HG02840 (cell line): ENCODE measurements at regions not wholly inside any gene's neighbourhood (a gene's known extent, or its start where the extent isn't known, plus 50 kb on each side); places are given as distances from the start of the nearest gene placed in this dataset.

Source experiments
- ATAC-seq: cut with Tn5 transposase; IDR thresholded peaks from one replicate; pipeline ENCODE4 v1.9.1; 2021; ENCODE audit warnings: mild to moderate bottlenecking, moderate library complexity, moderate number of reproducible peaks; ENCODE audit not compliant: unreplicated experiment, low FRiP score

- no peak for ATAC-seq
These were observed 323.7 kb upstream of the KLF6 start for GRCh38 chr10:4108693-4109092.

DNA sequence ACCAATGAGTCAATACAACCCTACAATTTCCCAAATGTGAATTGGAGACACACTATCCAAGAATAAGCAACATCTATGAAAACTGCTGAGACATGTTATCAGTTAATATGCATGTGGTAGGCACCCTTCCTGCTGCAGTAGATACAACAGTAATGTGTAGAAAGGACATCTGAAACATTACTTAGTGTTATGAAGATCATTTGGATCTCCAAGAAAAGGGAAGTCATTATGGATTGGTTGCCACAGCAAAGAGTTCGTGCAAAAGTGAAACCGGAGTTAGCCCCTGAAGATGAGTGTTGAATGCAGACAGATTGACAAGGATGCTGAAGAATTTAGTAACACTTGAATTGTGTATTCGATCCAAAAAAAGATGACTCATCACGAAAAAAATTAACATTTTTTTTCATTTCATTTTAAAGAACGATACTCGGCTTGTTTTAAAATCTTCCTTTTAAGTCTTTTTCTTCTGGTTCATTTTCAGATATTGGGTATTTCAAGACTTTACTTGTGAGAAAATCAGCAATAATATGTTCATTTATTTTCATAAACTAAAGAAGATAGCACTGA is 322.4 kb upstream of the KLF6 start:
- no peak for ATAC-seq

DNA sequence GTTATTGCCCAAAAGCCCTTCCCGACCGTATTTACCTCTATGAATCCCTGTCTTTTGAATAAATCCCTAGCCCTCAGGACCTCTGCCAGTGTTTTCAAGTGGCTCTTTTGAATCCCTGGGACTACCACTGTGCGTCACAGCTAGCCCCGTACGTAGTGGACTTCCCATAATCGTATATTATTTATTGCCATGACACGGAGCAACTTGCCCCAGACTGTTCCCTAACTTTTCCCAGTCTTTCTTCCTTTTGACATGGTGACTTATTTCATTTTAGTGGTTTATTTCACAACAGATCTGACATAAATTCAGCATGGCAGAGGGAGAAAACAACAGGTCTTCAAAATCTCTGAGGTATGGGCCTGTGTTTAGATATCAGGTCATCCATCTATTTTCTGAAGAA is 318.6 kb upstream of the KLF6 start:
- no peak for ATAC-seq

GRCh38 chr10:4102802-4103344 is 317.9 kb upstream of the KLF6 start:
- no peak for ATAC-seq

GRCh38 chr10:4101918-4102654 is 317.1 kb upstream of the KLF6 start:
- no peak for ATAC-seq

GRCh38 chr10:4100380-4100779 is 315.4 kb upstream of the KLF6 start:
- no peak for ATAC-seq

DNA sequence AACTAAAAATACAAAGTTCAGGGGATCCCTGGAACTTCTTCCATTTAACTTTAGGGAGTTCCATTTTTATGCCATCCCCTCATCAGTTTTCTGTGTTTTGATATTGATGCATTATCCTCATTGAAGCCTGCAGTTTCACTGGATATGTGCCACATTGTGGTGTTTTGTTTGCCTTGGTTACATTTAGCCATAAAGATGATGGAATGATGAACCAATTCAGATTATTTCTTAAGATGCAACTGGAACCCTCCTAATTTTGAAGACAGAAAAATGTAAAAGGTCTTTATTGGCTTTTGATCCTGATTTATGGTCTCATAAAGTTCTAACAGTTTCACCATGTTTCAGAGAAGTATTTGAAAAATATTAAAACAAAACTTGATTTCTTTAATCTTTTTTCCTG is 314.2 kb upstream of the KLF6 start:
- ATAC-seq, result no peak

- ATAC-seq, result no peak
These were observed 310.3 kb upstream of the KLF6 start for GRCh38 chr10:4095166-4095917.

GRCh38 chr10:4094751-4095150 is 309.7 kb upstream of the KLF6 start:
- ATAC-seq, result no peak

- no peak for ATAC-seq
These were observed 308.4 kb upstream of the KLF6 start for GRCh38 chr10:4093438-4093837.

- no peak for ATAC-seq
These were observed 303.5 kb upstream of the KLF6 start for GRCh38 chr10:4088354-4089066.

GRCh38 chr10:4086131-4086898 is 301.3 kb upstream of the KLF6 start:
- no peak for ATAC-seq

GRCh38 chr10:4083509-4084003 is 298.5 kb upstream of the KLF6 start:
- no peak for ATAC-seq

DNA sequence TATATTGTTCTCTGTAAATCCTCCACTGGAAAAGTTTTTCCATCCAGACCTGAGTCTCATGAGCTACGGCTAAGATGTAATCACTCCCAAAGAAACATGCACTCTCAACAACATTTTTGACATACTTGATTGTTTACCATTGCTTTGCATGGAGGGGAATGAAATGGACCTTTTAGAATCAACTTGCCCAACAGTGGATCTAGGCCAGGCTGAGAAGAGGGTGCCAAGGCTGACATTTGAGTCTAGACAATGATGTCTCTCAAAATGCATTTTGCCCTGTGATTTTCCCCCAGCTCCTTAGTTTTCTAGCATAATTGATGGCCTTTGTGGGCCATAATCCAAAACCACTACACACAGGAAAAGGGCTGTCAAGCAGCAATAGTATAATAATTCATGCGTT is 297.9 kb upstream of the KLF6 start:
- ATAC-seq, result no peak

DNA sequence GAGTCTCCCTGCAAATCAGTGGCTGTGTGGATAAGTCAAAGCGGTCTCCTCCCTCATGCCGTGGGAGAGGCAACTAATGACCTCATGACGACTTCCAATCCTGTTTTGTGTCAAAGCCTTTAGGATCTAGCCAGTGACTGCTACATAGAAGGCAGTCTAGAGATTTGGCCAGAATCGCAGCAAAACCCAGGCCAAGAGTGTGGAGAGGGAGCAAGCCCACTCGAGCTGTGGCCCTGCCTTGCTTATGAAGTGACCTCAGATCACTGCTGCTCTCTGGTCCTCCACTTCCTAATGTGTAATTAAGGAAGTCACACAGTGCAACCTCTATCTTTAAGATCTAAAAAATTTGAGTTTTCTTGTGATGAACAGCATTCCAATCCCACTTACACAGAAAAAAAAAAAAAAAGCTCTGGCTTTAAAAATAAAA is 296.7 kb upstream of the KLF6 start:
- no peak for ATAC-seq

- ATAC-seq, result no peak
These were observed 295.3 kb upstream of the KLF6 start for GRCh38 chr10:4080225-4080805.

DNA sequence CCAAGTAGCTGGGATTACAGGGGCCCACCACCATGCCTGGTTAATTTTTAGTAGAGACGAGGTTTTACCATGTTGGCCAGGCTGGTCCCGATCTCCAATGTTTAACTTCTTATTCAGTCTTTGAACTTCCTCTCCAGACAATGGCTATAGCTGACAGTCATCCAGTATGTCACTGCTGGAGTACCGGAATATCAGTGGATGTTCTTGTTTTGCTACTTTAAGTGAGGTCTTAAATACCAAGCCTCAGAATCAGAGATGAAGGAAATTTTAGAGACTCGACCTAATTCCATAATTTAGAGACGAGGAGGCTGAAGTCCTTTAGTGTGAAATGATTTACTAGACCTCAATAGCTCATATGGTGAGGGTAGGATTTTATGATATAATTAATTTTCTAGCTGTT is 294.8 kb upstream of the KLF6 start:
- no peak for ATAC-seq

DNA sequence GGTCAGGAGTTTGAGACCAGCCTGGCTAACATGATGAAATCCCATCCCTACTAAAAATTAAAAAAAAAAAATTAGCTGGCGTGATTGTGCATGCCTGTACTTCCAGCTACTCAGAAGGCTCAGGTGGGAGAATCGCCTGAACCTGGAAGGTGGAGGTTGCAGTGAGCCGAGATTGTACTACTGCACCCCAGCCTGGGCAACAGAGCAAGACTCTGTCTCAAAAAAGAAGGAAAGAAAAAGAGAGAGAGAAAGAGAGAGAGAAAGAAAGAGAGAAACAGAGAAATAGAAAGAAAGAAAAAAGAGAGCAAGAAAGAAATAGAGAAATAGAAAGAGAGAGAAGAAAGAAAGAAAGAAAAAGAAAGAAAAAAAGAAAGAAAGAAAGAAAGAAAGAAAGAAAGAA is 292.8 kb upstream of the KLF6 start:
- no peak for ATAC-seq

DNA sequence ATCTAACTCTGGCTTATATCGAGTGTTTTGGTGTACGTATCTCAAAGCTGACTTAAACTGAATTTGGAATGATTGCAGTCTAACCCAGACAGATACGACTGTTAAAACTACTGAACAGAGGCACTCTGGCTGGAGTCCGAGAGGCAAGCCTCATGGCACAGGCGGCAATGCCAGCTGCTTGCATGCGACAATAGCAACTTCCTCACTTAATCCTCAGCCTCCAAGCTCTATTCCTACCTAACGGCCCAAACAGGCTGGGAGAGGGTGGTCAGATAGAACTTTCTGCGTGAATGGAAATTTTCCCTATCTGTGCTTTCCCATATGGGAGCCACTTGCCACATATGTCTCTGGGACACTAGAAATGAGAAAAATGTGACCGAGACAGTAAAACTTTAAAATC is 292.0 kb upstream of the KLF6 start:
- ATAC-seq, result no peak

GRCh38 chr10:4075443-4075842 is 290.4 kb upstream of the KLF6 start:
- no peak for ATAC-seq
